ENCODE measurements at regions not wholly inside any gene's neighbourhood (a gene's known extent, or its start where the extent isn't known, plus 50 kb on each side); places are given as distances from the start of the nearest gene placed in this dataset.

- no peak overlapping the region for H3K27ac ChIP-seq
- no peaks in the 10 kb centered on the region for H3K36me3 ChIP-seq
- no peaks in the 10 kb centered on the region for H3K27me3 ChIP-seq
- no peaks in the 10 kb centered on the region for H3K9me3 ChIP-seq
- no peak for TF ChIP-seq CTCF (IDR thresholded peaks at IDR 0.05)
- no peak for DNase-seq
- no peaks in the 10 kb centered on the region for H3K4me1 ChIP-seq
- H3K4me3 ChIP-seq = no peak overlapping the region
- intact Hi-C loops (cut with DNase I; ENCODE audit: low total_unique reads) = no loop called here
These were observed 60.5 kb upstream of the PRKAR2B start for GRCh38 chr7:106984034-106984433.

GRCh38 chr7:106986450-106986977 is 58.0 kb upstream of the PRKAR2B start:
- Histone ChIP-seq H3K4me3 (no peak overlapping the region), H3K27ac (no peak overlapping the region), H3K36me3 (no peaks in the 10 kb centered on the region), H3K9me3 (no peaks in the 10 kb centered on the region), H3K4me1 (no peaks in the 10 kb centered on the region), H3K27me3 (no peaks in the 10 kb centered on the region)
- intact Hi-C loops (cut with DNase I; ENCODE audit: low total_unique reads) = no loop called here
- no peak for TF ChIP-seq CTCF (IDR thresholded peaks at IDR 0.05)
- no peak for DNase-seq

GRCh38 chr7:106987777-106988176 is 56.7 kb upstream of the PRKAR2B start:
- no peaks in the 10 kb centered on the region for H3K27me3 ChIP-seq
- H3K36me3 ChIP-seq = no peaks in the 10 kb centered on the region
- H3K4me1 ChIP-seq = no peaks in the 10 kb centered on the region
- H3K27ac ChIP-seq = no peak overlapping the region
- H3K4me3 ChIP-seq = no peak overlapping the region
- no peaks in the 10 kb centered on the region for H3K9me3 ChIP-seq
- DNase-seq = no peak
- TF ChIP-seq CTCF (IDR thresholded peaks at IDR 0.05) = no peak
- intact Hi-C loops (cut with DNase I; ENCODE audit: low total_unique reads) = no loop called here

GRCh38 chr7:106992511-106992910 is 52.0 kb upstream of the PRKAR2B start:
- Histone ChIP-seq H3K27ac (no peak overlapping the region), H3K36me3 (no peaks in the 10 kb centered on the region), H3K4me3 (no peak overlapping the region), H3K27me3 (peaks cover 0 to 5% of the 10 kb centered on the region in 2 donors), H3K4me1 (no peaks in the 10 kb centered on the region), H3K9me3 (no peaks in the 10 kb centered on the region)
- no peak for TF ChIP-seq CTCF (IDR thresholded peaks at IDR 0.05)
- intact Hi-C loops (cut with DNase I; ENCODE audit: low total_unique reads) = no loop called here
- no peak for DNase-seq
